ENCODE measurements at regions not wholly inside any gene's neighbourhood (a gene's known extent, or its start where the extent isn't known, plus 50 kb on each side); places are given as distances from the start of the nearest gene placed in this dataset.

DNA sequence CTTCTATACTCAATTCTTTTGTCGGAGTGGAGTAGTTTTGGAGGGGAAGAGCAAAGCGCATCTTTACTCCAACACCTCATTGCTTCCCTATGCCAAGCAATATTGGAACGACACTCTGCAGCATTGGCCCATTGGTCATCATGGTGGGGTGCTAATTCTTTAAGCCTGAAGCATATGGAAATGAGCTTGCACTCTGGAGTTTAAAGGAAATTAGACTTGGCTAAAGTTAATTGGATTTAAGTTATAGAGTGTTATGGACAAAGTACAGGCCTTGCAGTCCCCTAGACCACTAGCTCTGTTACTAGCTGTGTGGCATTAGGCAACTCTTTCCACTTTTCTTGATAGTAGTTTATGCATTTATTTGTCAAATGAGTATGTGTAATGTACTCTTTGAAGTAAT is 568.3 kb upstream of the TENM4 start:
- Histone ChIP-seq H3K79me2 (ENCODE audit: control insufficient read depth, insufficient read depth, low read length) (no peaks in the 10 kb centered on the region), H3K4me2 (ENCODE audit: insufficient read depth, low read length) (no peak overlapping the region), H3K4me3 (replicated peaks in 1 of 3; ENCODE audit: insufficient read depth in 1 of 3, low read depth in 1 of 3, low read length in 3 of 3) (no peak overlapping the region), H3K9me1 (replicated peaks; ENCODE audit: control insufficient read depth, extremely low read depth, insufficient read depth, low read length) (no peaks in the 10 kb centered on the region), H3K27ac (ENCODE audit: insufficient read depth, low read depth, low read length) (no peak overlapping the region), H3K9ac (replicated peaks; ENCODE audit: extremely low read depth, insufficient read depth, low read length) (no peak overlapping the region), H3K9me3 (replicated peaks; ENCODE audit: control insufficient read depth, insufficient read depth, low read length) (no peaks in the 10 kb centered on the region), H3K4me1 (ENCODE audit: control insufficient read depth, extremely low read depth, insufficient read depth, low read length) (no peaks in the 10 kb centered on the region), H4K20me1 (replicated peaks; ENCODE audit: control insufficient read depth, extremely low read depth, insufficient read depth, low read length) (no peaks in the 10 kb centered on the region), H3K27me3 (ENCODE audit: control insufficient read depth in 2 of 2, insufficient read depth in 2 of 2, low read length in 2 of 2) (no peaks in the 10 kb centered on the region), H3K36me3 (ENCODE audit: control insufficient read depth in 2 of 2, extremely low read depth in 1 of 2, insufficient read depth in 2 of 2, low read length in 2 of 2) (no peaks in the 10 kb centered on the region), H2AFZ (ENCODE audit: low read depth, low read length) (no peak overlapping the region)
- TF ChIP-seq, protein P1, sequence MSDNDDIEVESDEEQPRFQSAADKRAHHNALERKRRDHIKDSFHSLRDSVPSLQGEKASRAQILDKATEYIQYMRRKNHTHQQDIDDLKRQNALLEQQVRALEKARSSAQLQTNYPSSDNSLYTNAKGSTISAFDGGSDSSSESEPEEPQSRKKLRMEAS (IDR thresholded peaks at IDR 0.05; ENCODE audit: insufficient read depth, insufficient read length): no peak
- TF ChIP-seq POLR2AphosphoS5 (IDR thresholded peaks at IDR 0.05; ENCODE audit: insufficient read depth, low read depth, low read length) (no peak), POLR2A (IDR thresholded peaks at IDR 0.05; ENCODE audit: low read depth, low read length) (no peak), MYC (IDR thresholded peaks at IDR 0.05; ENCODE audit: low read depth, low read length) (no peak), FOS (IDR thresholded peaks at IDR 0.05; ENCODE audit: borderline replicate concordance, insufficient read depth, low read length) (no peak), JUN (IDR thresholded peaks at IDR 0.05; ENCODE audit: borderline replicate concordance, insufficient read depth, insufficient read length, low read depth) (no peak), EZH2 (IDR thresholded peaks at IDR 0.05; ENCODE audit: borderline replicate concordance, low read depth, low read length, severe bottlenecking) (no peak), GATA2 (IDR thresholded peaks at IDR 0.05; ENCODE audit: insufficient read depth, insufficient read length, low read depth, low read length) (no peak)
- TF ChIP-seq, protein P2, sequence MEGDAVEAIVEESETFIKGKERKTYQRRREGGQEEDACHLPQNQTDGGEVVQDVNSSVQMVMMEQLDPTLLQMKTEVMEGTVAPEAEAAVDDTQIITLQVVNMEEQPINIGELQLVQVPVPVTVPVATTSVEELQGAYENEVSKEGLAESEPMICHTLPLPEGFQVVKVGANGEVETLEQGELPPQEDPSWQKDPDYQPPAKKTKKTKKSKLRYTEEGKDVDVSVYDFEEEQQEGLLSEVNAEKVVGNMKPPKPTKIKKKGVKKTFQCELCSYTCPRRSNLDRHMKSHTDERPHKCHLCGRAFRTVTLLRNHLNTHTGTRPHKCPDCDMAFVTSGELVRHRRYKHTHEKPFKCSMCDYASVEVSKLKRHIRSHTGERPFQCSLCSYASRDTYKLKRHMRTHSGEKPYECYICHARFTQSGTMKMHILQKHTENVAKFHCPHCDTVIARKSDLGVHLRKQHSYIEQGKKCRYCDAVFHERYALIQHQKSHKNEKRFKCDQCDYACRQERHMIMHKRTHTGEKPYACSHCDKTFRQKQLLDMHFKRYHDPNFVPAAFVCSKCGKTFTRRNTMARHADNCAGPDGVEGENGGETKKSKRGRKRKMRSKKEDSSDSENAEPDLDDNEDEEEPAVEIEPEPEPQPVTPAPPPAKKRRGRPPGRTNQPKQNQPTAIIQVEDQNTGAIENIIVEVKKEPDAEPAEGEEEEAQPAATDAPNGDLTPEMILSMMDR (IDR thresholded peaks at IDR 0.05; ENCODE audit: extremely low read depth in 1 of 2, insufficient read depth in 1 of 2, low read depth in 1 of 2, low read length in 2 of 2): no peak
- CTCF ChIA-PET: no interaction called here
- DNase-seq (ENCODE audit: low read depth, low spot score) (no peak), FAIRE-seq (no peak)
- dilution Hi-C loops (cut with MboI; ENCODE audit: extremely low pct_ligation_motif_present, low sequenced_read_pairs) (no loop called here), intact Hi-C loops (cut with micrococcal nuclease) (no loop called here)
- POLR2A ChIA-PET: no interaction called here
- BruUV-seq (replicated peaks): no TSS peak
